GM12878 (cell line): ENCODE measurements at regions not wholly inside any gene's neighbourhood (a gene's known extent, or its start where the extent isn't known, plus 50 kb on each side); places are given as distances from the start of the nearest gene placed in this dataset.

Experiments
- ATAC-seq: fragments of 200-7000 bp; cut with Tn5 transposase; 3 replicates; pipeline ENCODE4 v1.9.1; 2020; ENCODE audit warnings: mild to moderate bottlenecking, moderate library complexity
- BruUV-seq: library from RNA; stranded (reverse); fragments of 400-500 nt; replicated peaks from 2 replicates; lab custom pipeline; 2021; lab: Mats Ljungman, UMichigan
- CTCF ChIA-PET: fragments of 300-600 bp; sonication (Branson Sonifier 250); formaldehyde crosslinking; extraction: SDS; loops from one replicate; lab custom pipeline; 2021; ENCODE audit warnings: inconsistent platforms; lab: Yijun Ruan, JAX
- POLR2A ChIA-PET: fragments of 350-600 bp; formaldehyde crosslinking; extraction: SDS; loops from one replicate; lab custom pipeline; 2021; ENCODE audit warnings: inconsistent platforms; lab: Charles Lee
- RAD21 ChIA-PET: fragments of 300-600 bp; sonication (Branson Sonifier 250); formaldehyde crosslinking; loops from one replicate; lab custom pipeline; 2023; ENCODE audit warnings: antibody characterized with exemption; ENCODE audit not compliant: unreplicated experiment; lab: Charles Lee
- SMC1A ChIA-PET: fragments of 300-600 bp; sonication (Branson Sonifier 250); formaldehyde crosslinking; loops from one replicate; lab custom pipeline; 2023; ENCODE audit not compliant: unreplicated experiment, uncharacterized antibody; lab: Charles Lee
- DNase-seq: peaks from one replicate; pipeline ENCODE4 v3.0.0-alpha.2; 2011; ENCODE audit warnings: low read depth, low spot score
- FAIRE-seq: peaks from 3 replicates; lab custom pipeline; 2011; peaks lifted over from hg19 to GRCh38; lab: Jason Lieb, UNC
- H2AFZ ChIP-seq: 2 replicates; pipeline ENCODE4 v1.6.0; 2011; ENCODE audit warnings: low read depth, low read length, control low read depth; ENCODE audit not compliant: control insufficient read depth
- H3K27ac ChIP-seq: 2 replicates; pipeline ENCODE4 v1.5.1; 2011; ENCODE audit warnings: control low read depth; ENCODE audit not compliant: control insufficient read depth, insufficient read depth
- H3K27me3 ChIP-seq, 2 experiments: replicated peaks in 1 of 2; 2 replicates each; pipeline versions ENCODE4 v1.6.0 to v1.6.1; 2011; ENCODE audit warnings: low read length in 1 of 2; ENCODE audit not compliant: control insufficient read depth in 2 of 2, insufficient read depth in 2 of 2
- H3K36me3 ChIP-seq, 2 experiments: 2 replicates each; pipeline ENCODE4 v1.5.1; 2011; ENCODE audit warnings: low read length in 1 of 2; ENCODE audit not compliant: control insufficient read depth in 2 of 2, insufficient read depth in 2 of 2
- H3K4me1 ChIP-seq: 2 replicates; pipeline ENCODE4 v1.6.1; 2011; ENCODE audit warnings: mild to moderate bottlenecking, low read length, moderate library complexity, mixed read lengths; ENCODE audit not compliant: control insufficient read depth, insufficient read depth
- H3K4me2 ChIP-seq: 2 replicates; pipeline ENCODE4 v1.6.0; 2011; ENCODE audit warnings: control low read depth; ENCODE audit not compliant: control insufficient read depth, insufficient read depth
- H3K4me3 ChIP-seq: fragments of 200-600 bp; sonication (generic); 2 replicates; pipeline ENCODE4 v1.5.1; 2016
- H3K79me2 ChIP-seq: 2 replicates; pipeline ENCODE4 v1.6.0; 2011; ENCODE audit warnings: low read length; ENCODE audit not compliant: control insufficient read depth, insufficient read depth
- H3K9ac ChIP-seq: 2 replicates; pipeline ENCODE4 v1.8.0; 2011; ENCODE audit warnings: low read length, control low read depth, mixed read lengths; ENCODE audit not compliant: control insufficient read depth, insufficient read depth
- H3K9me3 ChIP-seq: replicated peaks from 3 replicates; pipeline ENCODE4 v1.5.1; 2011; ENCODE audit warnings: mild to moderate bottlenecking, low read length; ENCODE audit not compliant: control insufficient read depth, insufficient read depth
- H4K20me1 ChIP-seq: 2 replicates; pipeline ENCODE4 v1.6.0; 2011; ENCODE audit not compliant: control insufficient read depth, insufficient read depth
- CTCF ChIP-seq, 3 experiments: IDR thresholded peaks in 2 of 3; conservative IDR thresholded peaks in 1 of 3; 2 replicates each; pipeline ENCODE4 v1.5.1; 2011; ENCODE audit warnings: low read depth in 3 of 3, low read length in 3 of 3, mild to moderate bottlenecking in 3 of 3, control low read depth in 2 of 3, moderate library complexity in 2 of 3, inconsistent platforms in 1 of 3, mixed read lengths in 1 of 3; ENCODE audit not compliant: control insufficient read depth in 2 of 3, insufficient read depth in 1 of 3; ENCODE audit errors: extremely low read depth in 1 of 3
- ETV6 ChIP-seq, 2 experiments: fragments of 450-650 bp in 1 of 2; IDR thresholded peaks in 1 of 2; conservative IDR thresholded peaks in 1 of 2; 2 replicates each; pipeline ENCODE4 v1.6.1; 2014; ENCODE audit warnings: antibody characterized with exemption in 1 of 2, borderline replicate concordance in 1 of 2, low read depth in 1 of 2, mild to moderate bottlenecking in 1 of 2, moderate library complexity in 1 of 2
- PAX5 ChIP-seq: IDR thresholded peaks from 2 replicates; pipeline ENCODE4 v1.6.1; 2011; ENCODE audit warnings: low read depth, low read length, borderline replicate concordance
- PAX8 ChIP-seq: fragments of 450-650 bp; IDR thresholded peaks from 2 replicates; pipeline ENCODE4 v1.6.1; 2017; ENCODE audit warnings: mild to moderate bottlenecking, moderate library complexity
- POU2F2 ChIP-seq: IDR thresholded peaks from 3 replicates; pipeline ENCODE4 v1.6.1; 2011; ENCODE audit warnings: low read depth, mild to moderate bottlenecking, low read length, borderline replicate concordance
- RELB ChIP-seq: fragments of 450-650 bp; IDR thresholded peaks from 2 replicates; pipeline ENCODE4 v1.6.1; 2017; ENCODE audit warnings: low read depth, mild to moderate bottlenecking, moderate library complexity
- SMAD1 ChIP-seq: fragments of 450-650 bp; IDR thresholded peaks from 2 replicates; pipeline ENCODE4 v1.6.1; 2018; ENCODE audit warnings: mild to moderate bottlenecking, low read depth; ENCODE audit not compliant: partially characterized antibody
- WGBS: methylation state at CpG from one replicate; pipeline ENCODE4 v1.1.6; 2016; ENCODE audit warnings: low lambda C conversion rate; ENCODE audit not compliant: insufficient replicate concordance, insufficient coverage; ENCODE audit errors: missing lambda C conversion rate; 5-methylcytosine and 5-hydroxymethylcytosine counted together
- in situ Hi-C: fragments of 300-500 bp; cut with MboI; formaldehyde crosslinking; loops from 9 replicates; pipeline ENCODE4 v1.14.3; 2018; ENCODE audit warnings: mixed read lengths
- intact Hi-C: fragments of 100-400 bp; cut with micrococcal nuclease; formaldehyde crosslinking; loops from one replicate; pipeline ENCODE4 v1.14.2; 2022; ENCODE audit not compliant: unreplicated experiment

- FAIRE-seq (no peak), DNase-seq (no peak), ATAC-seq (no peak)
- intact Hi-C loops (no loop called here), in situ Hi-C loops (no loop called here)
- RAD21 ChIA-PET, result no interaction called here
- POLR2A ChIA-PET, result no interaction called here
- H3K9me3 ChIP-seq, result no peaks in the 10 kb centered on the region; the same call in 2 of the 3 replicates
- no peak overlapping the region for H3K27ac ChIP-seq
- no peaks in the 10 kb centered on the region for H4K20me1 ChIP-seq
- no peaks in the 10 kb centered on the region for H3K4me1 ChIP-seq
- BruUV-seq, result no TSS peak
- no peak overlapping the region for H3K4me3 ChIP-seq
- no peaks in the 10 kb centered on the region for H3K36me3 ChIP-seq
- SMC1A ChIA-PET, result interaction anchor here (0.7 kb wide), 1 partner anchor 8 kb away, joined by 3 read pairs; no protein-coding TSS in a partner anchor
- WGBS, result 24% methylated on average over 18 of the region's 18 CpGs
- H3K9ac ChIP-seq, result no peak overlapping the region
- H3K4me2 ChIP-seq, result no peak overlapping the region
- no peak overlapping the region for H2AFZ ChIP-seq
- no peaks in the 10 kb centered on the region for H3K27me3 ChIP-seq
- no peaks in the 10 kb centered on the region for H3K79me2 ChIP-seq
- CTCF ChIA-PET, result no interaction called here
- TF ChIP-seq ETV6 (conservative IDR thresholded peaks at IDR 0.05 in 1 of 2, IDR thresholded peaks at IDR 0.05 in 1 of 2; ENCODE audit: borderline replicate concordance in 1 of 2, low read depth in 1 of 2), result no peak
- TF ChIP-seq, all 136 proteins: peak for 0
Observed at GRCh38 chr1:14366091-14367018, 232.1 kb upstream of the KAZN start.

- DNase-seq, result no peak
- CTCF ChIA-PET, result no interaction called here
- Histone ChIP-seq H3K36me3 (no peaks in the 10 kb centered on the region), H3K4me1 (no peaks in the 10 kb centered on the region), H3K9ac (no peak overlapping the region), H3K27ac (no peak overlapping the region), H2AFZ (no peak overlapping the region), H3K9me3 (no peaks in the 10 kb centered on the region), H3K27me3 (no peaks in the 10 kb centered on the region), H3K4me2 (no peak overlapping the region), H3K4me3 (no peak overlapping the region), H4K20me1 (no peaks in the 10 kb centered on the region), H3K79me2 (no peaks in the 10 kb centered on the region)
- SMC1A ChIA-PET, result no interaction called here
- intact Hi-C loops (no loop called here), in situ Hi-C loops (no loop called here)
- no TSS peak for BruUV-seq
- POLR2A ChIA-PET, result no interaction called here
- RAD21 ChIA-PET, result no interaction called here
- no peak for ATAC-seq
- no peak for FAIRE-seq
- 57% methylated on average over 5 of the region's 5 CpGs for WGBS
- TF ChIP-seq CTCF (IDR thresholded peaks at IDR 0.05 in 2 of 3, conservative IDR thresholded peaks at IDR 0.05 in 1 of 3; ENCODE audit: control insufficient read depth in 2 of 3, extremely low read depth in 1 of 3, insufficient read depth in 1 of 3, low read depth in 3 of 3, low read length in 3 of 3) (no peak), PAX5 (no peak), RELB (no peak), PAX8 (no peak), POU2F2 (no peak), SMAD1 (no peak)
Observed at GRCh38 chr1:14367451-14367850, 231.0 kb upstream of the KAZN start.
